GM23248 (cell line): ENCODE measurements at regions not wholly inside any gene's neighbourhood (a gene's known extent, or its start where the extent isn't known, plus 50 kb on each side); places are given as distances from the start of the nearest gene placed in this dataset.

Experiments
- DNase-seq: peaks from one replicate; pipeline ENCODE4 v3.0.0-alpha.2; 2015
- H2AFZ ChIP-seq: fragments of 200-600 bp; sonication (generic); 2 replicates; pipeline ENCODE4 v1.6.1; 2016; ENCODE audit warnings: antibody characterized with exemption
- H3F3A ChIP-seq: fragments of 200-600 bp; sonication (generic); 2 replicates; pipeline ENCODE4 v1.6.1; 2016; ENCODE audit warnings: mild to moderate bottlenecking, antibody characterized with exemption, mixed run types; ENCODE audit not compliant: insufficient read depth
- H3K27ac ChIP-seq: fragments of 200-600 bp; sonication (generic); 2 replicates; pipeline ENCODE4 v1.5.1; 2016; ENCODE audit warnings: mild to moderate bottlenecking
- H3K27me3 ChIP-seq: fragments of 200-600 bp; sonication (generic); replicated peaks from 2 replicates; pipeline ENCODE4 v1.6.1; 2016; ENCODE audit warnings: mild to moderate bottlenecking; ENCODE audit not compliant: insufficient read depth
- H3K36me3 ChIP-seq: fragments of 200-600 bp; sonication (generic); 2 replicates; pipeline ENCODE4 v1.6.1; 2016; ENCODE audit warnings: low read depth, mild to moderate bottlenecking
- H3K4me1 ChIP-seq: fragments of 200-600 bp; sonication (generic); 2 replicates; pipeline ENCODE4 v1.6.1; 2016; ENCODE audit warnings: mild to moderate bottlenecking; ENCODE audit not compliant: insufficient read depth
- H3K4me2 ChIP-seq: fragments of 200-600 bp; sonication (generic); one replicate; pipeline ENCODE4 v1.6.1; 2016; ENCODE audit warnings: mild to moderate bottlenecking; ENCODE audit not compliant: unreplicated experiment
- H3K4me3 ChIP-seq: fragments of 200-600 bp; sonication (generic); 2 replicates; pipeline ENCODE4 v1.5.1; 2016; ENCODE audit warnings: mild to moderate bottlenecking
- H3K79me2 ChIP-seq: fragments of 200-600 bp; sonication (generic); 2 replicates; pipeline ENCODE4 v1.6.1; 2016; ENCODE audit warnings: mild to moderate bottlenecking; ENCODE audit not compliant: insufficient read depth
- H3K9ac ChIP-seq: fragments of 200-600 bp; sonication (generic); 2 replicates; pipeline ENCODE4 v1.6.1; 2016; ENCODE audit warnings: mild to moderate bottlenecking
- H3K9me2 ChIP-seq: fragments of 200-600 bp; sonication (generic); 2 replicates; pipeline ENCODE4 v1.6.1; 2016; ENCODE audit warnings: mixed run types, mild to moderate bottlenecking, moderate library complexity; ENCODE audit not compliant: insufficient read depth
- H3K9me3 ChIP-seq: fragments of 200-600 bp; sonication (generic); one replicate; pipeline ENCODE4 v1.6.1; 2017; ENCODE audit warnings: low read depth
- H4K20me1 ChIP-seq: fragments of 200-600 bp; sonication (generic); 2 replicates; pipeline ENCODE4 v1.6.0; 2016; ENCODE audit not compliant: insufficient read depth
- EZH2 ChIP-seq: fragments of 200-600 bp; sonication (generic); IDR thresholded peaks from 2 replicates; pipeline ENCODE4 v1.6.1; 2018; ENCODE audit warnings: antibody characterized with exemption, mild to moderate bottlenecking; ENCODE audit not compliant: insufficient read depth, poor library complexity, severe bottlenecking
- EZH2phosphoT487 ChIP-seq: fragments of 200-600 bp; sonication (generic); IDR thresholded peaks from 2 replicates; pipeline ENCODE4 v1.6.1; 2018; ENCODE audit warnings: antibody characterized with exemption, moderate library complexity, mild to moderate bottlenecking, low read depth; ENCODE audit not compliant: insufficient read depth
- WGBS, 2 experiments: methylation state at CpG; one replicate each; pipeline ENCODE4 v1.1.6; 2015 to 2017; ENCODE audit warnings: low lambda C conversion rate in 2 of 2, low coverage in 1 of 2; ENCODE audit errors: missing lambda C conversion rate in 2 of 2; 5-methylcytosine and 5-hydroxymethylcytosine counted together
- in situ Hi-C: fragments of 300-500 bp; cut with MboI; formaldehyde crosslinking; loops from 2 replicates; pipeline ENCODE4 v1.15.0; 2020

GRCh38 chr7:93830141-93830925 is 60.2 kb downstream of the TFPI2 start:
- 81 to 85% methylated on average over 1 of the region's 1 CpG for WGBS, 2 experiments
- Histone ChIP-seq H3K9me3 (no peaks in the 10 kb centered on the region), H3K36me3 (no peaks in the 10 kb centered on the region)

GRCh38 chr7:93828260-93828659 is 62.3 kb downstream of the TFPI2 start:
- in situ Hi-C loops: no loop called here
- no peak overlapping the region for H3K4me3 ChIP-seq

More at GRCh38 chr7:93830141-93830925, 60.2 kb downstream of the TFPI2 start:
- H4K20me1 ChIP-seq: no peaks in the 10 kb centered on the region
- H3K9me2 ChIP-seq: no peaks in the 10 kb centered on the region
- H3K9ac ChIP-seq: no peak overlapping the region
- H3K4me1 ChIP-seq: peaks cover 1% of the 10 kb centered on the region; the same call in 1 of the 2 replicates
- H3K79me2 ChIP-seq: no peaks in the 10 kb centered on the region
- no peak overlapping the region for H3K27ac ChIP-seq
- TF ChIP-seq EZH2phosphoT487: no peak
- no peaks in the 10 kb centered on the region for H3K27me3 ChIP-seq
- no peak overlapping the region for H3K4me2 ChIP-seq
- in situ Hi-C loops: no loop called here
- H3F3A ChIP-seq: no peaks in the 10 kb centered on the region
- DNase-seq: no peak
- H3K4me3 ChIP-seq: no peak overlapping the region
- H2AFZ ChIP-seq: no peak overlapping the region

GRCh38 chr7:93823621-93824020 is 66.9 kb downstream of the TFPI2 start:
- Histone ChIP-seq H3F3A (no peaks in the 10 kb centered on the region), H3K9ac (no peak overlapping the region), H3K27ac (no peak overlapping the region), H3K4me1 (no peaks in the 10 kb centered on the region), H3K36me3 (no peaks in the 10 kb centered on the region), H3K4me2 (no peak overlapping the region), H3K4me3 (no peak overlapping the region), H2AFZ (no peak overlapping the region), H3K9me3 (no peaks in the 10 kb centered on the region), H3K9me2 (no peaks in the 10 kb centered on the region), H3K27me3 (no peaks in the 10 kb centered on the region), H3K79me2 (no peaks in the 10 kb centered on the region), H4K20me1 (no peaks in the 10 kb centered on the region)
- TF ChIP-seq EZH2phosphoT487 (no peak), EZH2 (no peak)
- in situ Hi-C loops: no loop called here
- WGBS, 2 experiments: 88 to 100% methylated on average over 1 of the region's 1 CpG
- no peak for DNase-seq

More at GRCh38 chr7:93828260-93828659, 62.3 kb downstream of the TFPI2 start:
- H3K27me3 ChIP-seq: no peaks in the 10 kb centered on the region
- H3K27ac ChIP-seq: no peak overlapping the region
- H3K4me2 ChIP-seq: no peak overlapping the region
- H3K36me3 ChIP-seq: no peaks in the 10 kb centered on the region
- H3K4me1 ChIP-seq: no peaks in the 10 kb centered on the region
- no peak overlapping the region for H3K9ac ChIP-seq
- 67 to 68% methylated on average over 5 of the region's 5 CpGs for WGBS, 2 experiments
- H3K9me3 ChIP-seq: no peaks in the 10 kb centered on the region
- no peak overlapping the region for H2AFZ ChIP-seq
- no peaks in the 10 kb centered on the region for H4K20me1 ChIP-seq
- TF ChIP-seq EZH2: no peak
- TF ChIP-seq EZH2phosphoT487: no peak
- H3F3A ChIP-seq: no peaks in the 10 kb centered on the region
- no peaks in the 10 kb centered on the region for H3K79me2 ChIP-seq
- DNase-seq: no peak
- no peaks in the 10 kb centered on the region for H3K9me2 ChIP-seq

- H2AFZ ChIP-seq: no peak overlapping the region
- DNase-seq: no peak
- TF ChIP-seq EZH2phosphoT487: no peak
- no peak for TF ChIP-seq EZH2
- no peaks in the 10 kb centered on the region for H4K20me1 ChIP-seq
- 52 to 55% methylated on average over 1 of the region's 1 CpG for WGBS, 2 experiments
- H3K9me2 ChIP-seq: no peaks in the 10 kb centered on the region
- H3K9ac ChIP-seq: no peak overlapping the region
- H3K27ac ChIP-seq: no peak overlapping the region
- no peaks in the 10 kb centered on the region for H3K79me2 ChIP-seq
- no peak overlapping the region for H3K4me2 ChIP-seq
- H3F3A ChIP-seq: no peaks in the 10 kb centered on the region
- H3K9me3 ChIP-seq: no peaks in the 10 kb centered on the region
- H3K4me3 ChIP-seq: no peak overlapping the region
- H3K36me3 ChIP-seq: no peaks in the 10 kb centered on the region
- no peaks in the 10 kb centered on the region for H3K4me1 ChIP-seq
- in situ Hi-C loops: no loop called here
- H3K27me3 ChIP-seq: no peaks in the 10 kb centered on the region
Measured at GRCh38 chr7:93821463-93821862, 69.1 kb downstream of the TFPI2 start.
